Right cardiac atrium (tissue), 5 donors: ENCODE measurements at regions not wholly inside any gene's neighbourhood (a gene's known extent, or its start where the extent isn't known, plus 50 kb on each side); places are given as distances from the start of the nearest gene placed in this dataset.

Experiments used
- ATAC-seq, 2 donors: fragments of 200-7000 bp; cut with Tn5 transposase; one replicate each; pipeline versions ENCODE4 v1.8.0 to v1.9.1; 2020; ENCODE audit warnings: moderate library complexity in 2 of 2, mild to moderate bottlenecking in 1 of 2
- DNase-seq, 3 donors: peaks; one replicate each; pipeline ENCODE4 v3.0.0-alpha.2; 2020
- H3K27ac ChIP-seq: one replicate; pipeline ENCODE4 v1.5.1; 2013; ENCODE audit warnings: mild to moderate bottlenecking, low read length, control low read depth, moderate library complexity
- H3K27me3 ChIP-seq: one replicate; pipeline ENCODE4 v1.6.1; 2013; ENCODE audit not compliant: control insufficient read depth, insufficient read depth
- H3K4me1 ChIP-seq: one replicate; pipeline ENCODE4 v1.6.1; 2013; ENCODE audit warnings: low read length; ENCODE audit not compliant: control insufficient read depth, insufficient read depth
- H3K4me3 ChIP-seq: one replicate; pipeline ENCODE4 v1.5.1; 2013; ENCODE audit warnings: low read length, control low read depth
- H3K9me3 ChIP-seq: one replicate; pipeline ENCODE4 v1.6.1; 2013; ENCODE audit warnings: low read length; ENCODE audit not compliant: control insufficient read depth
- WGBS: extraction: QIAGEN DNeasy Blood & Tissue Kit; methylation state at CpG from one replicate; pipeline ENCODE4 v1.1.7; 2013; 5-methylcytosine and 5-hydroxymethylcytosine counted together
- intact Hi-C, 4 donors: fragments of 100-400 bp; cut with DNase I; formaldehyde crosslinking; loops; one replicate each; pipeline versions ENCODE4 v1.11.0 to v1.14.0; 2022 to 2023
- donor health status: healthy with polysubstance abuse.
- donor health status: DM: no; HTN: yes; CAD: no.
- donor health status: DM: no; HTN: no; CAD: no.
- donor health status: DM: no; HTN: yes; CAD: no; lungs with severe emphysema.
- donor health status: DM: yes; HTN: yes; CAD: no.

DNA sequence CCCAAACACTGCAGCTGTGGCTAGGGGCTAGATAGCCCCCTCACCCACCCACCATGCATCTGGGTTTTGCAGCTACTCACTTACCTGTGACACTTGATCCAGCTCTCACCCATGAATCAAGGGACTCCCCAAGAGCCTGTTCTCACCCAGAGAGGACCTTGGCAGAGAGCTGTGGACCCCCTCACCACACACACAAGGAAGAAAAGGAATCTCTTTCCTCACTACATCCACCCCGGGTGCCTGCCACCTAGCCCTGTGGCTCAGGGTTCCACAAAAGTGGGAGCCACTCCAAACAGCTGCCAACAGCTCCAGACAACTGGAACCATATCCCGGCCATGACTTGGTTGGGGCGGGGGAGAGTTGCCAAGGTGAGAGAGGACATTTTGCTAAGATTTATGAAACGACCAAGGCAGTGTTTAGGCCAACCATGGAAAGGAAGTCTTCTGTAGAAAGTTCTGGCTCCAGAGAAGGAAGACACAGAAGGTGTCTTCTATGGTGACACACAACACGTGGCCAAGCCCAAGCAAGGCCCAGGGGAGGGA lies 522.1 kb upstream of the RAB6C start:
- DNase-seq (no peak), ATAC-seq (no peak)
- intact Hi-C loops = no loop called here
- Histone ChIP-seq H3K27ac (no peak overlapping the region), H3K4me1 (no peaks in the 10 kb centered on the region), H3K4me3 (no peak overlapping the region), H3K27me3 (no peaks in the 10 kb centered on the region), H3K9me3 (no peaks in the 10 kb centered on the region)
- WGBS = 68% methylated on average over 5 of the region's 5 CpGs

DNA sequence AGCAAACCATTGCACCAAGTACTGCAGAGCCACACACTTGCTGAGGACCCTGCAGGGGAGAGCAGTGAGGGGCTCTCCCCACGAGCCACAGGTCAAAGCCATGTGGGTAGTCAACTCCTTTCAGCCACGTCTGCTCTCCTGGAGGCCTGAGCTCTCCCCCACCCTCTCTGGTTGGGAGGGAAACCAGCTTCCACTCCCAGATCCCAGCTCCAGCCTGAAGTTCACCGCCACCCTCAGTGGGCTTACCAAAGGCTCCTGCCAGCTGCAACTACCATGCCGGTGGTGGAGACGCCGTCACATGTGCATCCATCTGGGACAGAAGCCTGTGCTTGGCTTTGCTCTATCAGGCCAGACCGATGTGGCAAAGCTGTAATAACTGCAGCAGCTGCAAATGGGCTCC lies 521.5 kb upstream of the RAB6C start:
- no peak for ATAC-seq
- Histone ChIP-seq H3K27ac (no peak overlapping the region), H3K4me3 (no peak overlapping the region), H3K4me1 (no peaks in the 10 kb centered on the region), H3K9me3 (no peaks in the 10 kb centered on the region), H3K27me3 (no peaks in the 10 kb centered on the region)
- 90% methylated on average over 7 of the region's 7 CpGs for WGBS
- intact Hi-C loops = no loop called here
- DNase-seq = no peak

DNA sequence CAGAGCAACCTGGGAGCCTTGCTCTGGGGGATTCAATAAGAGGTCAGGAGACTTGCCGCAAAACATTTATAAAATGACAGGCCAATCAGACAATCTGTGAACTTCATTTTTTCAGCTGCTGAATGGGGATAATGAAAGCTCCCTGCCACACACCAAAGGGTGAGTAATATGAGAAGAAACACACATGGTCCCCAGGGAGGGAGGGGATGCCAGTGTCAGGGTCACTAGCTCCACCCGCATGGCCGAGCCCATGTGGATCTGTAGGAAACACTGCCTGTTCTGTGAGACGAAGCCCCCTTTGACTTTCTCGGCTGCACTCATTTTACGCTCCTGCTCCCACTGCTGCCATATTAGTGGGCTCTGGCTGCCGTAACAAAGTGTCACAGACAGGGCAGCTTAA lies 521.0 kb upstream of the RAB6C start:
- no peaks in the 10 kb centered on the region for H3K9me3 ChIP-seq
- ATAC-seq (no peak), DNase-seq (no peak)
- no peak overlapping the region for H3K4me3 ChIP-seq
- WGBS = 86% methylated on average over 7 of the region's 7 CpGs
- intact Hi-C loops = no loop called here
- no peaks in the 10 kb centered on the region for H3K27me3 ChIP-seq
- H3K4me1 ChIP-seq = no peaks in the 10 kb centered on the region
- no peak overlapping the region for H3K27ac ChIP-seq

DNA sequence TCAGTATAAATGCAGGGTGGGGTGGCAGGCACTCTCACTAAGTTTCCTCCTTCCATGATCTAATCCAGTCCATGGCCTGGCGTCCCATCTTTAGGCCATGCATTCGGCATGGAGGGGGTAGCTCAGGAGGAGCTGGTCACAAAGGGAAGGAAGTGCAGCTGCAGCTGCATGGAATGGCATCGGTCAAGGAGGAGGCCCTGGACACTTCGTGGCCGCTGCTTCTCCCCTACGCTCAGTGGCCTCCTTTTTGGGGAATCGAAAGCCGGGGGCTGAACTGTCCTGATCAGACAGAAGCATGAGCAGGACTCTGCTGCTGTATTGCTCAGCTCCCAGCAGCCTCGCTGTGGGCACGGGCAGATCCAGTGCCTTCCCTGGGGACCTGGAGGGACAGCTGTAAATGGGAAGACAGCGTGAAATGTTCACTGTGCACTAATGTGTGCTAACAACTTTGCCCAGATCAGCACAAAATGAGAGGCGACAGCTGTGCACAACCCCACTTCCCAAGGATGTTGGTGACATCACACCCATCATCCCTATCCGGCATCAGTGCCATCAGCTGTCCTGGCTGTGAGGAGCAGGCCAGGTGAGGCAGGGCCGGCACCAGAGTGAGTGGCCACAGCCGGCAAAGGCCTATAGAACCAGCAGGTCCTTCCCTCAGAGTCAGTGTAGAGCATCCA lies 520.1 kb upstream of the RAB6C start:
- Histone ChIP-seq H3K9me3 (no peaks in the 10 kb centered on the region), H3K4me1 (no peaks in the 10 kb centered on the region), H3K27ac (no peak overlapping the region), H3K4me3 (no peak overlapping the region), H3K27me3 (no peaks in the 10 kb centered on the region)
- ATAC-seq = no peak
- intact Hi-C loops = no loop called here
- WGBS = 79% methylated on average over 15 of the region's 15 CpGs
- DNase-seq = no peak

GRCh38 chr2:129459881-129460280 lies 519.6 kb upstream of the RAB6C start:
- intact Hi-C loops = no loop called here
- Histone ChIP-seq H3K4me3 (no peak overlapping the region), H3K27ac (no peak overlapping the region), H3K9me3 (no peaks in the 10 kb centered on the region), H3K27me3 (no peaks in the 10 kb centered on the region), H3K4me1 (no peaks in the 10 kb centered on the region)
- DNase-seq = no peak
- ATAC-seq = no peak
- 90% methylated on average over 7 of the region's 7 CpGs for WGBS

- 82% methylated on average over 12 of the region's 12 CpGs for WGBS
- intact Hi-C loops = no loop called here
- H3K4me3 ChIP-seq = no peak overlapping the region
- no peak for ATAC-seq
- H3K27ac ChIP-seq = no peak overlapping the region
- no peak for DNase-seq
- H3K27me3 ChIP-seq = no peaks in the 10 kb centered on the region
- no peaks in the 10 kb centered on the region for H3K4me1 ChIP-seq
- no peaks in the 10 kb centered on the region for H3K9me3 ChIP-seq
Measured at GRCh38 chr2:129460299-129461198, 518.9 kb upstream of the RAB6C start.

- Histone ChIP-seq H3K4me3 (no peak overlapping the region), H3K4me1 (no peaks in the 10 kb centered on the region), H3K27me3 (no peaks in the 10 kb centered on the region), H3K9me3 (no peaks in the 10 kb centered on the region), H3K27ac (no peak overlapping the region)
- WGBS = 72% methylated on average over 3 of the region's 3 CpGs
- ATAC-seq (no peak), DNase-seq (no peak)
- intact Hi-C loops = no loop called here
Measured at GRCh38 chr2:129462349-129462748, 517.1 kb upstream of the RAB6C start.

GRCh38 chr2:129462967-129463366 lies 516.5 kb upstream of the RAB6C start:
- DNase-seq = no peak
- H3K4me3 ChIP-seq = no peak overlapping the region
- no peaks in the 10 kb centered on the region for H3K4me1 ChIP-seq
- no peaks in the 10 kb centered on the region for H3K9me3 ChIP-seq
- intact Hi-C loops = no loop called here
- WGBS = 89% methylated on average over 4 of the region's 4 CpGs
- H3K27ac ChIP-seq = no peak overlapping the region
- no peaks in the 10 kb centered on the region for H3K27me3 ChIP-seq
- ATAC-seq = no peak

DNA sequence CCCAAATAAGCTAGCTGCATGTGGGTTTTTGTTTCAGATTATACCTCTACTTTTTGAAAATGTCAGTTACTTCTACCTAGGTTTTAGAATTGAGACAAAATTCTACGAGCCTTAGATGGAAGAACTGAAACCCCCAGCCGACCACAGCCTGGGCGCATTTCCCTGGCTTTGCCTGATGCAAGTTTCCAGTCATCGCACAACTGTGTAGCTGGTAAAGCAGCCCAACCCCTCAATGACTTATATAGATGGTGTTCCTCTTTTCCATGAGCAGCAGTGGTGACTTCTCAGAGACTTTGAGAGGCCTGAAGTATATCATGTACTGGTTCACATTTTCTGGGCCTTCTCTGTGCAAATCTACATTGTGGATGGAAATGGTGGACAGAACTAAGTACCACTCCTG lies 515.4 kb upstream of the RAB6C start:
- no peaks in the 10 kb centered on the region for H3K9me3 ChIP-seq
- WGBS = 94% methylated on average over 4 of the region's 4 CpGs
- no peak for ATAC-seq
- H3K27me3 ChIP-seq = no peaks in the 10 kb centered on the region
- H3K4me1 ChIP-seq = no peaks in the 10 kb centered on the region
- intact Hi-C loops = no loop called here
- H3K4me3 ChIP-seq = no peak overlapping the region
- DNase-seq = no peak
- no peak overlapping the region for H3K27ac ChIP-seq

DNA sequence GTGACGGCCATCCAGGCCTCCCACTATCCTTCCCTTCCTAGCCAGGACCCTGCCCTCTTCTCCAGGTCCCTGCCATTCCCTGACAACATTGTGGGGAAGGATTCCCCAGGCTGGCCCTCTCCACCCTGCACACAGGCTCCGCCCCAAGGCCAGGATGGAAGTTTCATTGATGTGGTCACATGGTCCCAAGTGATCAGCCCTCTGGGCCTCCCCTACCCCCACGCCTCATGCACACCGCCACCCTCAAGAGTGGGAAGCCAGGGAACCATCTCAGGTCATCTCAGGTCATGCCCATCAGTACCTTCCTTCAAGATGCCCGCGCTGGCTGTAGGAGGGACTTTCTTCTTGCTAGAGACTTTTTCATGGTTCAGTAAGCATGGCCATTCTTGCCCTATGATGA lies 514.8 kb upstream of the RAB6C start:
- 91% methylated on average over 6 of the region's 6 CpGs for WGBS
- no peaks in the 10 kb centered on the region for H3K9me3 ChIP-seq
- no peak overlapping the region for H3K27ac ChIP-seq
- H3K4me3 ChIP-seq = no peak overlapping the region
- DNase-seq (no peak), ATAC-seq (peak in 1 of 2 donors; percentile 21)
- intact Hi-C loops = no loop called here
- H3K4me1 ChIP-seq = no peaks in the 10 kb centered on the region
- no peaks in the 10 kb centered on the region for H3K27me3 ChIP-seq

DNA sequence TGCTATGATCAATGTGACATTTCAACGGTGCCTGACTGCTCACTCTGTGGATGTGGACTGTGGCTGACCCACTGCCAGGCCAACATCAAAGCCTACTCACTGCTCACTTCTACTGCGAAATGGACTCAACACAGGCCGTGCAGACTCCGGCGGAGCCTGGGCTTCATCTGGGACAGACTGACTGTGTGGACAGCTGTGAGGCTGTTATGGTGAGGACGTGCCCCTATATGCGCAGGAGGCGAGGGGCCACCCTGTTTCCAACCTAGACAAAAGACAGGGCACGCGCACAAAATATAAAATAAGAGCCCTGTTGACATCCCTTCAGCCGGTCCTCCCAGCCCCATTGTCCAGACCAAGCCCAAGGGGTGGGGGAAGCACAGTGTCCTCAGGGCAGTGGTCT lies 514.4 kb upstream of the RAB6C start:
- H3K27ac ChIP-seq = no peak overlapping the region
- no peaks in the 10 kb centered on the region for H3K4me1 ChIP-seq
- ATAC-seq (no peak), DNase-seq (no peak)
- H3K9me3 ChIP-seq = no peaks in the 10 kb centered on the region
- no peaks in the 10 kb centered on the region for H3K27me3 ChIP-seq
- no peak overlapping the region for H3K4me3 ChIP-seq
- 89% methylated on average over 11 of the region's 11 CpGs for WGBS
- intact Hi-C loops = no loop called here
